Endothelial cell of umbilical vein (primary cell): ENCODE measurements at regions not wholly inside any gene's neighbourhood (a gene's known extent, or its start where the extent isn't known, plus 50 kb on each side); places are given as distances from the start of the nearest gene placed in this dataset.

Source experiments
- EZH2 ChIP-seq: IDR thresholded peaks from 2 replicates; pipeline ENCODE4 v1.6.1; 2012; ENCODE audit warnings: borderline replicate concordance, low read depth, mild to moderate bottlenecking, moderate library complexity, low read length, inconsistent platforms; ENCODE audit not compliant: severe bottlenecking
- GATA2 ChIP-seq: IDR thresholded peaks from 2 replicates; pipeline ENCODE4 v1.7.0; 2011; ENCODE audit warnings: low read depth, mild to moderate bottlenecking, moderate library complexity, mixed read lengths, low read length; ENCODE audit not compliant: insufficient read length, insufficient read depth
- POLR2A ChIP-seq: IDR thresholded peaks from 2 replicates; pipeline ENCODE4 v1.6.1; 2012; ENCODE audit warnings: low read depth, mild to moderate bottlenecking, control low read depth, low read length
- POLR2AphosphoS5 ChIP-seq: IDR thresholded peaks from 2 replicates; pipeline ENCODE4 v1.6.1; 2012; ENCODE audit warnings: low read depth, mild to moderate bottlenecking, control low read depth, low read length, moderate library complexity; ENCODE audit not compliant: insufficient read depth
- TF ChIP-seq, protein P1 (sequence below), 2 donors: IDR thresholded peaks; 1 replicate in 1 of 2; 2 replicates in 1 of 2; pipeline ENCODE4 v1.5.1; 2011; ENCODE audit warnings: low read length in 2 of 2, mild to moderate bottlenecking in 2 of 2, moderate library complexity in 2 of 2, control low read depth in 1 of 2, inconsistent platforms in 1 of 2, low read depth in 1 of 2; ENCODE audit not compliant: insufficient read depth in 1 of 2; ENCODE audit errors: extremely low read depth in 1 of 2

- TF ChIP-seq, protein P1, sequence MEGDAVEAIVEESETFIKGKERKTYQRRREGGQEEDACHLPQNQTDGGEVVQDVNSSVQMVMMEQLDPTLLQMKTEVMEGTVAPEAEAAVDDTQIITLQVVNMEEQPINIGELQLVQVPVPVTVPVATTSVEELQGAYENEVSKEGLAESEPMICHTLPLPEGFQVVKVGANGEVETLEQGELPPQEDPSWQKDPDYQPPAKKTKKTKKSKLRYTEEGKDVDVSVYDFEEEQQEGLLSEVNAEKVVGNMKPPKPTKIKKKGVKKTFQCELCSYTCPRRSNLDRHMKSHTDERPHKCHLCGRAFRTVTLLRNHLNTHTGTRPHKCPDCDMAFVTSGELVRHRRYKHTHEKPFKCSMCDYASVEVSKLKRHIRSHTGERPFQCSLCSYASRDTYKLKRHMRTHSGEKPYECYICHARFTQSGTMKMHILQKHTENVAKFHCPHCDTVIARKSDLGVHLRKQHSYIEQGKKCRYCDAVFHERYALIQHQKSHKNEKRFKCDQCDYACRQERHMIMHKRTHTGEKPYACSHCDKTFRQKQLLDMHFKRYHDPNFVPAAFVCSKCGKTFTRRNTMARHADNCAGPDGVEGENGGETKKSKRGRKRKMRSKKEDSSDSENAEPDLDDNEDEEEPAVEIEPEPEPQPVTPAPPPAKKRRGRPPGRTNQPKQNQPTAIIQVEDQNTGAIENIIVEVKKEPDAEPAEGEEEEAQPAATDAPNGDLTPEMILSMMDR (IDR thresholded peaks at IDR 0.05; ENCODE audit: extremely low read depth in 1 of 2, insufficient read depth in 1 of 2, low read depth in 1 of 2, low read length in 2 of 2) = no peak
- no peak for TF ChIP-seq POLR2A
- TF ChIP-seq EZH2 = no peak
- no peak for TF ChIP-seq POLR2AphosphoS5
- TF ChIP-seq GATA2 = no peak
Measured at GRCh38 chr18:24662412-24662821, 202.0 kb downstream of the HRH4 start.
